GM23248 (cell line): ENCODE measurements at regions not wholly inside any gene's neighbourhood (a gene's known extent, or its start where the extent isn't known, plus 50 kb on each side); places are given as distances from the start of the nearest gene placed in this dataset.
"Not testable (repeated sequence)": the region's sequence is repeated elsewhere in the genome, so short reads cannot be mapped to it uniquely, and the experiment has no call there.

Experiments used
- EZH2 ChIP-seq: fragments of 200-600 bp; sonication (generic); IDR thresholded peaks from 2 replicates; pipeline ENCODE4 v1.6.1; 2018; ENCODE audit warnings: antibody characterized with exemption, mild to moderate bottlenecking; ENCODE audit not compliant: insufficient read depth, poor library complexity, severe bottlenecking
- EZH2phosphoT487 ChIP-seq: fragments of 200-600 bp; sonication (generic); IDR thresholded peaks from 2 replicates; pipeline ENCODE4 v1.6.1; 2018; ENCODE audit warnings: antibody characterized with exemption, moderate library complexity, mild to moderate bottlenecking, low read depth; ENCODE audit not compliant: insufficient read depth

- not testable (repeated sequence) for TF ChIP-seq EZH2phosphoT487, EZH2
Observed at GRCh38 chr15:99784800-99785199, 51.6 kb upstream of the LYSMD4 start.
